GM18519 (cell line): ENCODE measurements at regions not wholly inside any gene's neighbourhood (a gene's known extent, or its start where the extent isn't known, plus 50 kb on each side); places are given as distances from the start of the nearest gene placed in this dataset.

ENCODE experiments used
- ATAC-seq: cut with Tn5 transposase; IDR thresholded peaks from one replicate; pipeline ENCODE4 v1.9.1; 2021; ENCODE audit warnings: mild to moderate bottlenecking, moderate library complexity; ENCODE audit not compliant: unreplicated experiment, low FRiP score

DNA sequence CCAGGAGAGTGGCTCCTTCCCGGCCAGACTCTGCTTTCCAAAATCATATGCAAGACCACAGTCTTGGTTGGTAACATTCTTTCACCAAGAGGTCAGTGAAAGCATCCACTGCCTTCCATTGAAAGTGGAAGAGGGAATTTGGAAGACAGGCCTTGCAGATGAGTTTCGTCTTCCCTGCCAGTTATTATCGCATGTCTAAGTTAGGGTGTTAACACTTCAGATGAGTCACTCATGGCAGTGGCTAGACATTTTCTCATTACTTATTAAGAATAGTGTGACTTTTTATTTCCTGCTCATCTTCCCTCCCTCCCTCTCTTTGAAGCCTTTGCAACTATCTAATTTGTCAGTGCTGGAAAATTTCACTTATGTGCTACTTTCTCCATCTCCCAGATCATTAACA, 102.9 kb upstream of the EPB41L3 start:
- ATAC-seq = no peak

GRCh38 chr18:5643288-5643687, 99.5 kb upstream of the EPB41L3 start:
- no peak for ATAC-seq

- ATAC-seq = no peak
Measured at GRCh38 chr18:5640939-5641338, 97.1 kb upstream of the EPB41L3 start.

DNA sequence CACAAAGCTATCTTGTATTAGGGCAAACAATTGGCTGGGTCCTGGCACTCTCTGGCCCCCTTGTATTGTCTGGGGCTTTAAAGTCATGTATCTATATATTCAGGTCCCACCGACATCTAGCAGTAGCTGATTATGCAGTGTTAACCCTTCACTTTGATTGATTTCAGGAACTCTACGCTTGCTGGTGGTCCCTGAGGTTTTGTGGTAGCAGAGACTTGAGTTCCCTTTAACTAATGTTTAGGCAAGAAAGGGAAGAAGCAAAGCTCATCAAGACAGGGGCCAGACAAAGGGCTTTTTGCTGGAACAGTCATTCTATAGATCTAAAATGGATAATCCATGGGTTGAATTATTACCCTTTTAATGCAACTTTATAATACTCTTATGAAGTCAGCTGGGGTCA, 95.3 kb upstream of the EPB41L3 start:
- ATAC-seq = no peak

DNA sequence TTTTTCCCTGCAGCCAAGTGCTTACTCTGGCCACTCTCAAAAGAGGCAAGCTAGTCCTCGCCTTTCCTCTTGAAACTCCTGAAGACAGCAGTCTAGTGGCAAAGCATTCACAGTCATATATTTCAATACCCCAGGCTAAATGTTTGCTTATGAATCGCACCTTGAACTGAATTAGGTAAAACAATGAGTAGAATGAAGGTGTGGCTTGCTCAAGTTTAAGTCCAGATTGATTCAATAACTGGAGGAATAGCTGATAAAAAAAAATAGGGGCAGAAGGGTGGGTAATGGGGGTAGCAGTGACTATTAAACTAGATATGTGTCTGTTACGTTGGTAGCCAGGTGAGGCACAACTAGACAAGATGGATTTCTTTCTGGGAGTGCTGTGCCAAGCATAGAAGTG, 88.2 kb upstream of the EPB41L3 start:
- no peak for ATAC-seq

DNA sequence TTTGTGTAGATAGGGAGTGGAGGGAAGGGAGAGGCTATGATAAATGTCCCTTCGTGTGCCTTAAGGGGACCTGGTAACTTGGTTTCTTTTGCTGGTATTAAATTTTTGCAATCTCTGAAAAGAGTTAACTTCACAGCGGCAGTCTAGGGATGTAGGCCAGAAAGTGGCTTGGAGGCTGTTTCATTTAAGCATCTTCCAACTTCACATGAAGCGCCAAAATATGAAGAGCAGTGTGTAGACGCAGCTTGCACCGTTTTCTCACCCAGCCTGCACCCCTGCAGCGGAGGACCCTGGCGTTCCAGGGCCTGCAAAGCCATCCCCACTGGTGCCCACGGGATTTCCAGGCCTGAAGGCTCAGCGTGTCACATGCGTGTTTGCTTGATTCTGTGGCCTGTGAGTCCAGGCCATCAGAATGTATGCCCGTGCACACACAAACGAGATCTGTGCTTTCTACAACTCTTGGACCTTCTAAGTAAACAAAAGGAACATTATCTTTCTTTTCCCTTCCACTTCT, 87.2 kb upstream of the EPB41L3 start:
- no peak for ATAC-seq

GRCh38 chr18:5630057-5630899, 86.5 kb upstream of the EPB41L3 start:
- ATAC-seq = peak; percentile 82

GRCh38 chr18:5628512-5629255, 84.9 kb upstream of the EPB41L3 start:
- no peak for ATAC-seq

DNA sequence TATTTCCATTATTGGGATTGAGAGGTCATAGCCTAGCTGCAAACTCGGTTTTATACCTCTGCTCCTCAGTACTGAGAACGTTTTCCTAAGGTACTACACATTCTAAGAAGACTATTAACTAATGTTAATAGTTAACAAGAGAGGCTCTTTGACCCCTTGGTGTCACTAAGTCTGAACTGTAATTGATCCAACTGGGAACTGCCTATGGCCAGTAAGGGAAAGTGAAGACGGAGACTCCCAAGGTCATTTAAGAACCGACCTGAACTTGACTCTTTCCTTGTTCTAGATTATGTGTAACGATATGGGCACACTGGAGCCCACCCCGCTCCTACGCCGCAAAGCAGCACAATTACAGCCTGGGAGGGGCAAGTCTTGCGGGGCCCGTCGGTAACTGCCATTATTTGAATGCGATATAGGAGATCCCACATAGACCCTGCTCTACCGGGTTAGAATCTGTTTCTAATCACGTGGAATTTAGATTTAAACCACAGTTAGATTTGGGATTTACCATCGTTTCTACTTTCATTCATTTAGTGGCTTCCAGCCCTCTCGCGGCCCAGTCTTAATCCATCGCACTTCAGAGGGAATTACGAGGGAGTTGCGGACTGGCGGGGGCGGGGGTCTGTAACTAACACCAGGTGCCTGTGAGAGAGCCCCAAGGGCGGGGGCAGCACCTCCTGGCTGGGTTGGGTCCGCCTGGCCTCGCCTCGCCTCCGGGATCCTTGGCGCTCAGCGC, 84.1 kb upstream of the EPB41L3 start:
- ATAC-seq = no peak

DNA sequence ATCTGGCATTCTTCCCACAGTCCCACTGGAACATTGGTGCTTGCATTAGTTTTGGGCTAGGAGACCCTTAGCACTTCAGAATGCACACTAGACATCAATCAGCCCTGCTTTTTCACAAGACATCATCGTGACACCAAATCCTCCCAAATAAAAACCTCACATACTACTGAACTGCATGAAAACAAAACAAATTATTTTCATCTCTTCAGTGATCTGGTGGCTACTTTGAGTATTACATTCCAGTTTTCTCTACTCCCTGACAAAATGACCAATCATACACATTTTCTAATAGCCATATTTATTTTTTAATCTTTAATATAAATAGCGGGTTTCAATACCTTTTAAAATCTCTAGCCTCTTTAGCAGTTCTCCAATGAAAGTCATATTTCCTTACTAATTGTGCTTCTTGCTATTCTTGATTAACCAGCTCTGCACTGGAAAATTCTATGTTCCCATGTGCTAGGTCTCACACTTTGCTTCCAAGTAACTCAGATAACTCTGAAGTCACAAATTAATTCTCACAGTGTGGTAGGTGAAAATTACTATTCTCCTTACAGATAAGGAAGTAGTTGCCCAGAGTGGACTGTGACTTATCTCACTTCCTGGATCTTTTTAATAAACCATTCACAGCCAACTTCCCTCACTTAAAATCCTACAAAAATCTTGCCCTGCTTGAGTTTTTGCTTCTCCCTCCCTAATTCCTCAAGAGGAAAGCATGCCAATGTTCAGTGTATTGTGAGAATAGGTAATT, 82.5 kb upstream of the EPB41L3 start:
- ATAC-seq = no peak

GRCh38 chr18:5625076-5625475, 81.3 kb upstream of the EPB41L3 start:
- no peak for ATAC-seq

DNA sequence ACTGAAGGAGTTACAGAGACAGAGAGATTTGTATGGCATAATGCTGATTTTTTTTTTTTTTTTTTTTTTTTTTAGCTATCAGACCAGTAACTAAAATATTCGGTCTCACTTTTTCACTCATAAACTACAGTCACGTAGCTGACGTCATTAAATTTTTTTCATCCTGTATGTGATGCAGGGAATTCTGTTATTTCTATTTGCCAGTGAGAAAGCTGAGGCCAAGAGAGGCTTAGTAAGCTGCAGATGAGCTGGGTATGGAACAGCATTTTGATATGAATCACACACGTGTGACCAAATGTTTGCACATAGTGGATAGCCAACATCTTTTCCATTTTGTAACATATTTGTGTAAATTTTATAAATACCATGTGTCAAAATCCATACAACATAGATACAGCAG, 79.1 kb upstream of the EPB41L3 start:
- no peak for ATAC-seq

DNA sequence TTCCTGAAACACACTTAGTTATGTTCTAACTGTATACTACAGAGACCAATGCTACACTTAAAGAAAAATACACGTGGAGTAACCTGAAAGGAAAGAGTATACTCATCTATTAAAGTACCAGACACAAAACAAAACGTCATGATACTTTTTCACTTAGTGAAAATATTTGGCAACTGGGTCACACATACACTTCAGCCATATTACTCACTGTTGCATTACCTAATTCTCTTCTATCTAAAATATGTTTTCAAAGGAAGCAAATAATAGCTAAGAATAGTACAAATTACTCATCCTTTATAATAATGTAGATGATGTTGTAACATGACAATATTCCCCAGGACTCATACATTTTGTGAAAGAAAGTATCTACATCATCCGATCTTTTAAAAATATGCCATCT, 76.5 kb upstream of the EPB41L3 start:
- ATAC-seq = no peak

DNA sequence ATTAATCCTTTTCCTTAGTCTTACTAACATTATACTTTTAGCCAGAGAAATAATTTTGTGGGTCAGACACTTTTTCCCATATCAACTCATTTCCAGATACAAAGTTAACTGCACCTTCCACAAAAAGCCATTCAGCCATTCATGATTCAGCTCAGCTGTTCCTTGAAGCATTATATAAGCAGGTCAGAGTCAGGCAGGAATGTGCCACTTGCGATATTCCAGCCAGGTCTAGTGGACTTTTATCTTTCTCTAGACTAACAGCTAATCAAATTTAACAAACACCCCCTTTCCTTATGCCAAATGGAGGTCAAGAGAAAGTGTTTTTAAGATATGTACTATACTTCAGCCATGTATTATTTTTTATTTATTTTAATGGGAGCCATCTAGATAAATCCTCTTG, 75.6 kb upstream of the EPB41L3 start:
- no peak for ATAC-seq

GRCh38 chr18:5618047-5618688, 74.4 kb upstream of the EPB41L3 start:
- ATAC-seq = no peak

DNA sequence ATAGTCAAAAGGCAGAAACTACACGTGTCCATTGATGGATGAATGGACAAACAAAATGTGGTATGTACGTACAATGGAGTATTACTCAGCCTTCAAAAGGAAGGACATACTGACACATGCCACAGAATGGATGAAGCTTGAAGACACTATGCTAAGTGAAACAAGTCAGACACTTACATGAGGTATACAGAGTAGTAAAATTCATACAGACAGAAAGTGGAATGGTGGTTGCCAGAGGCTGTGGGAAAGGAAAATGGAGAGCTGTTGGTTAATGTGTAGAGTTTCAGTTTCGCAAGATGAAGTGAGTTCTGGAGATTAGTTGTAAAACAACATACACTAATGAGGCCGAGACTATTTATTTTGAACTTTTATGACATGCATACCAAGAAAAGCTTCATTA, 67.4 kb upstream of the EPB41L3 start:
- ATAC-seq = no peak

- ATAC-seq = no peak
Measured at GRCh38 chr18:5608846-5609245, 65.0 kb upstream of the EPB41L3 start.

DNA sequence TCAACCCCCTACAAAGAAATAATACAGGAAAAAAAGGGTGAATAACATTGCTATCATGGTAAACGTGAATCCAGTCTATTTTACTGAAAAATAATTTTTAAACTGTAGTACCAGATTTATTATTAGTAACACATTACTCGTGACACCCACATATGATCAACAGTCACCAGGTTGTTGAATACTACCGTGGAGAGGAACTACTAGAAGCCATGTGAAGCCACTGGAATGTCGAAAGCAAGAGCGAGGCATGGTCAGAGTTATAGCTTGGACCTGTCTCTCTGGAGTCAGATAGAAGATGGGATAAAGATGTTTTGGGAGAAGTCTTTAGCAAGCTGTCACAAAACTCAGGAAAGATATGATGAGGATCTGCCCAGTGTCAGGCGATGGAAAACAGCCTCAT, 63.2 kb upstream of the EPB41L3 start:
- ATAC-seq = no peak

DNA sequence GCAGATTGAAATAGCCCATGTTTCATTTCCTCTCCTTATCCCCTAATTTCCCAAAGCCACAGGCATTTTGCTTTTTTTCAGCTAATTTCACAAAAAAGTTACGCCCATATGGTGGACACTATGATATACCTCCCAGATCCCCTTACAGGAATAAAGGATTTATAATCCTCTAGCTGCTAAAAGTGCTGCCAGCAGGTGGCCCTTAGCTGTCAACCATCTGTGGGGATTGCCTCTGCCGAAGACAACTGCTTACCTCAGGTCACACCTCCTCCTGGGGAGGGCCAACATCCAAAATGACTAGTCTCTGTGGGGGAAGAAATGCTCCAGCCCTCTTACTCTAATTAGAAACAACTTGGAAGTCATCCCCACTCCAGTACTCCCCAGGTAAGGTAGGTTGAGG, 61.0 kb upstream of the EPB41L3 start:
- no peak for ATAC-seq

DNA sequence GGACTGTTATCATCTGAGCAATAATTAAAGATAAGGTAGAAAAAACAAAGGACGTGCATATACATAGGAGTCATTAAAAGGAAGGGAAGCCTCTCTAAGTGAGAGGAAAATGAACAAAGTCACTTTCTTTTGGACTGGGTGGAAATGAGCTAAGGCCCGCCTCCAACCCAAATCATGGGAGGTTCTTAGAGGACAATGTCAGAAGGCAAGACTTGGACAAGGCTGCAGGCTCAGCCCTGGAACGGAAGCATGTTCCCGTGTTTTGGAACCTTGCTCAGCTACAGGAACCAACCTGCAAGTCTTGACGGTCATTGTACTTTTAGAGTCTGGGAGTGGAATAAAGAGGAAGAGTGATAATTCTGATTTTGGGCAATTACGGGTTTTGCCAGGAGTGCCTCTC, 59.4 kb upstream of the EPB41L3 start:
- no peak for ATAC-seq
